ENCODE measurements at regions not wholly inside any gene's neighbourhood (a gene's known extent, or its start where the extent isn't known, plus 50 kb on each side); places are given as distances from the start of the nearest gene placed in this dataset.

DNA sequence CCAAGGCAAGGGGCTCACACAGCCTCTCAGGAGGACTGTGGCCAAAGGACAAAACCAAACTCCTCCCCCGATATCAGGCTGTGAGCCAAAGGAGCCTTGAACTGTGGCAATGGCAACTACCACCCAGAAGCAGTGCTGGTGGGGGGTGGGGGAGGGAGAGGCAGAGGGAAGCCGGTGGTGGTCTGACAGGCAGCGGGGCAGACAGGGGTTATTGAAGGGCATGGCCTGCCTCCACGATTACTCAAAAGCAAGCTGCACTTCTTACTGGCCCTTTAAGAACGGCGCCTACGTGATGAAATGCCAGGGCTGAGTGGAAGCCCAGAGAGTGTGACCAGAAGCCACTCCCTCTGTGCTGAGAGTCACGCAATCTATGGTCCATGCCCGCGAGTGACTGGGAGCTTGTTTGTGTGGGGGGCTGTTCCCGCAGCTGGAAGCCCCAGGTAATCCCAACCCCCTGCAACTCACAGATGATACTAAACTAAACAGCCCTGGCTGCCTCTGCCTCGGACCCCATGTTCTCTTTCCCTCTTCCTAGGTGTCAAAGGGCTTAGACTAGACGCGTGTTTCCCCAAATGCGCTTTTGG is 128.2 kb upstream of the CXCR4 start:
- TF ChIP-seq HDGF (IDR thresholded peaks at IDR 0.05; ENCODE audit: borderline replicate concordance) (no peak), BHLHE40 (IDR thresholded peaks at IDR 0.05; ENCODE audit: borderline replicate concordance) (no peak), FOXM1 (IDR thresholded peaks at IDR 0.05; ENCODE audit: borderline replicate concordance) (no peak), SP1 (IDR thresholded peaks at IDR 0.05) (no peak), TARDBP (IDR thresholded peaks at IDR 0.05) (no peak)

Measured in HEK293T (cell line).